ENCODE measurements at regions not wholly inside any gene's neighbourhood (a gene's known extent, or its start where the extent isn't known, plus 50 kb on each side); places are given as distances from the start of the nearest gene placed in this dataset.

DNA sequence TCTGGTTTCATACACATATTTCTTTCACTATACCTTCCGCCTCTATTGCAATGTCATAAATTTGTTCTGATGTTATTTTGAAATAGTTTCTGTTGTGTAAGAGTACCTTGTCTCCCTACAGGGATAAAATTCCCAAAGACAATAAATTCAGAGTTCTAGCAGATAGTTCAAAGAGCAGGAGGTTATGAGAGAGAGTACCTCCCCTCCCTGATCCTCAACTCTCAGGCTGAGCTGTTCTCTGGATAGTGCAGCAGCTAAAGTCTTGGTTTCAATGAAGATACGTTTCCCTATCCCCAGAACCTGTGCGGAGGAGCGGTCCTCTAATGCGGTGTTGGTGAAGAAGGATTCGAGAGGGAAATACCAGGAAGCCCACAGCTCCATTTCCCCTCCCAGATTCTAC, 190.2 kb upstream of the CPHXL start:
- TF ChIP-seq, protein P1, sequence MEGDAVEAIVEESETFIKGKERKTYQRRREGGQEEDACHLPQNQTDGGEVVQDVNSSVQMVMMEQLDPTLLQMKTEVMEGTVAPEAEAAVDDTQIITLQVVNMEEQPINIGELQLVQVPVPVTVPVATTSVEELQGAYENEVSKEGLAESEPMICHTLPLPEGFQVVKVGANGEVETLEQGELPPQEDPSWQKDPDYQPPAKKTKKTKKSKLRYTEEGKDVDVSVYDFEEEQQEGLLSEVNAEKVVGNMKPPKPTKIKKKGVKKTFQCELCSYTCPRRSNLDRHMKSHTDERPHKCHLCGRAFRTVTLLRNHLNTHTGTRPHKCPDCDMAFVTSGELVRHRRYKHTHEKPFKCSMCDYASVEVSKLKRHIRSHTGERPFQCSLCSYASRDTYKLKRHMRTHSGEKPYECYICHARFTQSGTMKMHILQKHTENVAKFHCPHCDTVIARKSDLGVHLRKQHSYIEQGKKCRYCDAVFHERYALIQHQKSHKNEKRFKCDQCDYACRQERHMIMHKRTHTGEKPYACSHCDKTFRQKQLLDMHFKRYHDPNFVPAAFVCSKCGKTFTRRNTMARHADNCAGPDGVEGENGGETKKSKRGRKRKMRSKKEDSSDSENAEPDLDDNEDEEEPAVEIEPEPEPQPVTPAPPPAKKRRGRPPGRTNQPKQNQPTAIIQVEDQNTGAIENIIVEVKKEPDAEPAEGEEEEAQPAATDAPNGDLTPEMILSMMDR (IDR thresholded peaks at IDR 0.05), result no peak
- TF ChIP-seq POLR2A (IDR thresholded peaks at IDR 0.05), result no peak
